ENCODE measurements at regions not wholly inside any gene's neighbourhood (a gene's known extent, or its start where the extent isn't known, plus 50 kb on each side); places are given as distances from the start of the nearest gene placed in this dataset.

DNA sequence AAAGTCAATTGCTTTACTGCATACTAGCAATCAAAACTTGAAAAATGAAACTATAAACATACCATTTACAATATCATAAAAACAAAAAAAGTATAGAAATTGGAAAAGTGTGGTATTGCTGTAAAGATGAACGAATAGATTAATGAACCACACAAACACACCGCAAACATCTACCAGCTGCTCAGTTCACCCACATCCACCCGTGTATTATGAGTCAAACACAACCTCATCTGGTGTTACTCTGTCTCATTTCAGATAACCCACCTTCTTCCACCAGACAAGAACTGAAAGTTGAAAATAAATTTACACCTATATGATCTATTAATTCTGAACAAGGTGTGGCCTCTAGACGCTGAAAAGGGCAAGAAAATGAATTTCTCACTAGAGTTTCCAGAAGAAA, 53.3 kb downstream of the BLID start:
- TF ChIP-seq EZH2 (IDR thresholded peaks at IDR 0.05): no peak
- no peak for TF ChIP-seq FOXP2 (optimal IDR thresholded peaks at IDR 0.05; ENCODE audit: control extremely low read depth, extremely low read length, insufficient read depth)
- TF ChIP-seq POLR2AphosphoS5 (IDR thresholded peaks at IDR 0.05; ENCODE audit: borderline replicate concordance, low read depth, low read length): no peak
- Histone ChIP-seq H3K36me3 (ENCODE audit: insufficient read depth, low read length) (no peaks in the 10 kb centered on the region), H3K27ac (no peak overlapping the region), H3K9me3 (ENCODE audit: low read depth, low read length) (no peaks in the 10 kb centered on the region), H3K4me3 (no peak overlapping the region), H3K9ac (ENCODE audit: insufficient read length) (no peak overlapping the region)
- DNase-seq (ENCODE audit: low read depth, low spot score): no peak

- Histone ChIP-seq H3K4me3 (no peak overlapping the region), H3K9me3 (ENCODE audit: low read depth, low read length) (no peaks in the 10 kb centered on the region), H3K27ac (no peak overlapping the region), H3K36me3 (ENCODE audit: insufficient read depth, low read length) (no peaks in the 10 kb centered on the region), H3K9ac (ENCODE audit: insufficient read length) (no peak overlapping the region)
- DNase-seq (ENCODE audit: low read depth, low spot score): no peak
- TF ChIP-seq EZH2 (IDR thresholded peaks at IDR 0.05): no peak
- TF ChIP-seq FOXP2 (optimal IDR thresholded peaks at IDR 0.05; ENCODE audit: control extremely low read depth, extremely low read length, insufficient read depth): no peak
- TF ChIP-seq POLR2AphosphoS5 (IDR thresholded peaks at IDR 0.05; ENCODE audit: borderline replicate concordance, low read depth, low read length): no peak
Observed at GRCh38 chr11:122059565-122059964, 56.5 kb downstream of the BLID start.

DNA sequence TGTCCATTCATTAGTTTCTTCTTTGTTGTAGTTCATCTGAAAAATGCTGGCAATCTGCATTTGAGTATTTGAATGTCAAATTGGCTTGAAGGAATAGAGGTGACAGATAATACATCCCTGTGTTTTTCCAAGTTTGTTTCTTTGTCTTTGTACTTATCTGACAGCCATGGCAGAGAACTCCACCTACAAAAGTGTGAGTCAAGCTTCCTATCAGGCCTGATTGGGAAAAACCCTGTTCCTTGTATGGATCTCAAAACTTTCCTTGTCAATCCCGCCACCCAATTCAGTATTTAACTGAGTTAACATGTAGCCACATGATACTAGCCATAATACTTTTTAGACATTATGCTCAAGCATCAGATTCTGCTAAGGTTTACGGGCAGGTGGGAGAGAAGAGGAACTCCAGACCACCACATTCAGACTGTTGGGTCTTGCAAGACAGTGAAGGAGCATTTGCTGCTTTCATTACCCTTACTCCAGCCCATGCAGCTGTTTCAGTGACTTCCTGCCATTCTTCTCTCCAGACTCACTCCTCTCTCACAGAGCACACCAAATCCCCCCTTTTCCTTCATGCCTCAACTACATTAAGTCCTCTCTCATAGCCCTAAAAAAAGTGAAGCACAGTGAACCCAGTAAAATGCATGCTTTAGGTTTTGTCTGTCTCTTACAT, 65.9 kb downstream of the BLID start:
- TF ChIP-seq POLR2AphosphoS5 (IDR thresholded peaks at IDR 0.05; ENCODE audit: borderline replicate concordance, low read depth, low read length) (no peak), FOXP2 (optimal IDR thresholded peaks at IDR 0.05; ENCODE audit: control extremely low read depth, extremely low read length, insufficient read depth) (no peak), EZH2 (IDR thresholded peaks at IDR 0.05) (no peak)
- H3K27ac ChIP-seq: no peak overlapping the region
- H3K4me3 ChIP-seq: no peak overlapping the region
- no peaks in the 10 kb centered on the region for H3K9me3 ChIP-seq (ENCODE audit: low read depth, low read length)
- no peak overlapping the region for H3K9ac ChIP-seq (ENCODE audit: insufficient read length)
- H3K36me3 ChIP-seq (ENCODE audit: insufficient read depth, low read length): no peaks in the 10 kb centered on the region
- DNase-seq (ENCODE audit: low read depth, low spot score): no peak

DNA sequence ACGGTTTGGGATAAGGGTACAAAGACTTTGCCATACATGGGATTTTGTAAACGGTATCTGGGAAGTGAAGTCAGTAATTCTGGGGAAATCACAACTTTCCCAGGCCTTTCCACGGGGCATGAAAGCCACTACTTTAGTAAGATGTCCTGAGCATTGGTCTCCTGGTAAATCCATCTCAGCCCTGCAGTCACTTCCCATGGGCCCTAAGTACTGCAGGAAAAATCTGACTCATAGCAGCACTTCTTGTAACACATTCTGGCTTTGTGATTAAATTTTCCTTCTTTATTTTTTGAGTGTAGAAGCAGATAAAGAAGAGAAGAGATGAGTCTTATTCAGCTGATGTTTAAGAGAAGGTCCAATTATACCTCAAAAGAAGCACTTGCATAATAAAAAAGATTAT, 67.6 kb downstream of the BLID start:
- H3K9me3 ChIP-seq (ENCODE audit: low read depth, low read length): no peaks in the 10 kb centered on the region
- H3K4me3 ChIP-seq: no peak overlapping the region
- DNase-seq (ENCODE audit: low read depth, low spot score): no peak
- H3K36me3 ChIP-seq (ENCODE audit: insufficient read depth, low read length): no peaks in the 10 kb centered on the region
- TF ChIP-seq EZH2 (IDR thresholded peaks at IDR 0.05) (no peak), POLR2AphosphoS5 (IDR thresholded peaks at IDR 0.05; ENCODE audit: borderline replicate concordance, low read depth, low read length) (no peak), FOXP2 (optimal IDR thresholded peaks at IDR 0.05; ENCODE audit: control extremely low read depth, extremely low read length, insufficient read depth) (no peak)
- no peak overlapping the region for H3K27ac ChIP-seq
- H3K9ac ChIP-seq (ENCODE audit: insufficient read length): no peak overlapping the region

- Histone ChIP-seq H3K9ac (ENCODE audit: insufficient read length) (no peak overlapping the region), H3K27ac (no peak overlapping the region), H3K36me3 (ENCODE audit: insufficient read depth, low read length) (no peaks in the 10 kb centered on the region), H3K9me3 (ENCODE audit: low read depth, low read length) (no peaks in the 10 kb centered on the region), H3K4me3 (no peak overlapping the region)
- DNase-seq (ENCODE audit: low read depth, low spot score): no peak
- no peak for TF ChIP-seq FOXP2 (optimal IDR thresholded peaks at IDR 0.05; ENCODE audit: control extremely low read depth, extremely low read length, insufficient read depth)
- no peak for TF ChIP-seq POLR2AphosphoS5 (IDR thresholded peaks at IDR 0.05; ENCODE audit: borderline replicate concordance, low read depth, low read length)
- TF ChIP-seq EZH2 (IDR thresholded peaks at IDR 0.05): no peak
Observed at GRCh38 chr11:122046846-122047245, 69.2 kb downstream of the BLID start.

- no peak overlapping the region for H3K4me3 ChIP-seq
- H3K9ac ChIP-seq (ENCODE audit: insufficient read length): no peak overlapping the region
- no peak overlapping the region for H3K27ac ChIP-seq
- no peak for TF ChIP-seq FOXP2 (optimal IDR thresholded peaks at IDR 0.05; ENCODE audit: control extremely low read depth, extremely low read length, insufficient read depth)
- no peak for TF ChIP-seq POLR2AphosphoS5 (IDR thresholded peaks at IDR 0.05; ENCODE audit: borderline replicate concordance, low read depth, low read length)
- TF ChIP-seq EZH2 (IDR thresholded peaks at IDR 0.05): no peak
- H3K36me3 ChIP-seq (ENCODE audit: insufficient read depth, low read length): no peaks in the 10 kb centered on the region
- DNase-seq (ENCODE audit: low read depth, low spot score): no peak
- no peaks in the 10 kb centered on the region for H3K9me3 ChIP-seq (ENCODE audit: low read depth, low read length)
Observed at GRCh38 chr11:122046438-122046837, 69.6 kb downstream of the BLID start.

DNA sequence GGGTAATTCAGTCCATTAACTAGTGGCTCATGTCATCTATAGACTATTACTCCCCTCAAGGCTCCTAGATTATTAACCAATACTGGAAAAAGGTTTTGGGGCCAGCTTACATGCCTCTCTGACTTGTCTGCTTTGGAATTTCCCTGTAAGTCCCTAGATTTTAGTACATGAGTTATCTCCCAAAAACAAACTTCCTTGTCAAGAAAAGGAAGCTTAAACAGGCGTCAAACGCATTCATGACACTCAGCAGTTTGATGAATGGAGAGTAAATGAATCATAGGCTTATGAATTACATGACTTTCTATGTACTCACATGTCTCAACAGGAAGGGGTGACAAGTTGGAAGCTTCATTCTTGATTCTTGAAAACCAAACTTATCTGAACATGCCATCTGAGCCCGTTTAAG, 70.8 kb downstream of the BLID start:
- no peak for DNase-seq (ENCODE audit: low read depth, low spot score)
- no peak overlapping the region for H3K4me3 ChIP-seq
- TF ChIP-seq FOXP2 (optimal IDR thresholded peaks at IDR 0.05; ENCODE audit: control extremely low read depth, extremely low read length, insufficient read depth): no peak
- TF ChIP-seq EZH2 (IDR thresholded peaks at IDR 0.05): no peak
- no peak for TF ChIP-seq POLR2AphosphoS5 (IDR thresholded peaks at IDR 0.05; ENCODE audit: borderline replicate concordance, low read depth, low read length)
- H3K9me3 ChIP-seq (ENCODE audit: low read depth, low read length): no peaks in the 10 kb centered on the region
- H3K36me3 ChIP-seq (ENCODE audit: insufficient read depth, low read length): no peaks in the 10 kb centered on the region
- no peak overlapping the region for H3K9ac ChIP-seq (ENCODE audit: insufficient read length)
- H3K27ac ChIP-seq: no peak overlapping the region

DNA sequence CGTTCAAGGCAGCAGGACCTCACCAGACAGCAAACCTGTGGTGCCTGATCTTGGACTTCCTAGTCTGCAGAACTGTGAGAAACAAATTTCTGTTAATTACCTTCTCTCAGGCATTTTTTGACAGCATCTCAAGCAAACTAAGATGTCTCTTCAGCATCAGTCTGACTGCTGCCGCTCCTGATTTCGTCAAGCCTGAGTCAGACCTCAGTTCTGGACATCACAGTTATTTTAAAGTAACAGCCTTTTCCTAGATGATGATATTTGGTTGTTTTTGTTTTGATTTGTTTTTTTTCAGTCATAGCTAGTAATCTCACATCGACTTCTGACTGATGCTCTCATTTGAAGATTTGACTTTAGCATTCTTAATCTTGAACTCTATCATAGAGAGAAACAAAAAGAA, 71.9 kb downstream of the BLID start:
- H3K9ac ChIP-seq (ENCODE audit: insufficient read length): no peak overlapping the region
- H3K36me3 ChIP-seq (ENCODE audit: insufficient read depth, low read length): no peaks in the 10 kb centered on the region
- no peak for TF ChIP-seq POLR2AphosphoS5 (IDR thresholded peaks at IDR 0.05; ENCODE audit: borderline replicate concordance, low read depth, low read length)
- TF ChIP-seq EZH2 (IDR thresholded peaks at IDR 0.05): no peak
- no peak for TF ChIP-seq FOXP2 (optimal IDR thresholded peaks at IDR 0.05; ENCODE audit: control extremely low read depth, extremely low read length, insufficient read depth)
- no peak overlapping the region for H3K4me3 ChIP-seq
- H3K27ac ChIP-seq: no peak overlapping the region
- H3K9me3 ChIP-seq (ENCODE audit: low read depth, low read length): no peaks in the 10 kb centered on the region
- no peak for DNase-seq (ENCODE audit: low read depth, low spot score)

GRCh38 chr11:122042981-122043380, 73.0 kb downstream of the BLID start:
- TF ChIP-seq POLR2AphosphoS5 (IDR thresholded peaks at IDR 0.05; ENCODE audit: borderline replicate concordance, low read depth, low read length): no peak
- no peak for TF ChIP-seq FOXP2 (optimal IDR thresholded peaks at IDR 0.05; ENCODE audit: control extremely low read depth, extremely low read length, insufficient read depth)
- H3K9me3 ChIP-seq (ENCODE audit: low read depth, low read length): no peaks in the 10 kb centered on the region
- no peak for DNase-seq (ENCODE audit: low read depth, low spot score)
- H3K27ac ChIP-seq: no peak overlapping the region
- H3K36me3 ChIP-seq (ENCODE audit: insufficient read depth, low read length): no peaks in the 10 kb centered on the region
- no peak overlapping the region for H3K4me3 ChIP-seq
- no peak overlapping the region for H3K9ac ChIP-seq (ENCODE audit: insufficient read length)

Measured in SK-N-MC (cell line).